ENCODE measurements at regions not wholly inside any gene's neighbourhood (a gene's known extent, or its start where the extent isn't known, plus 50 kb on each side); places are given as distances from the start of the nearest gene placed in this dataset.

DNA sequence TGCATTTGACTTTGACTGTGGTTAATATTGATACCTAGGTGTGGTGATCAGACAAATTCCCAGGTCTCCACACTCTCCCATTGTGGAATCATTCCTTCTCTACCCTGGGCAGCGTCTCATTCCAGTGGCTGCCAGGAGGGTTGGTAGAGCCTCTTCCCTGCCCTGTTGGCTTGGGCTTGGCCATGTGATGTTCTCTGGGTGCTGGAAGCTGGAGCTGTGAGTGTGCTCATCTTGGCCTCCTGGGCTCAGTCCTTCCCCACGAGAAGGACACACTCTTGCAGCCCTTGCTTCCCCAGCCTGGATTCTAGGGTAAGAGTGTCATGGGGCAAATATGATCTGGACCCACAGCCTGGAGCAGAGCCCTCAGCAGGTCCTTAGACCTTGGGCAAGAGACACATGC is 167.2 kb upstream of the IRX4 start:
- no peak for TF ChIP-seq CTCF (IDR thresholded peaks at IDR 0.05)
- TF ChIP-seq POLR2AphosphoS5 (IDR thresholded peaks at IDR 0.05) = no peak
- no peak for TF ChIP-seq EP300 (IDR thresholded peaks at IDR 0.05)
